GM19193 (cell line): ENCODE measurements at regions not wholly inside any gene's neighbourhood (a gene's known extent, or its start where the extent isn't known, plus 50 kb on each side); places are given as distances from the start of the nearest gene placed in this dataset.

Experiments
- POLR2A ChIP-seq: IDR thresholded peaks from 4 replicates; pipeline ENCODE4 v1.6.1; 2011; ENCODE audit not compliant: insufficient read depth, insufficient read length; ENCODE audit errors: extremely low read depth

DNA sequence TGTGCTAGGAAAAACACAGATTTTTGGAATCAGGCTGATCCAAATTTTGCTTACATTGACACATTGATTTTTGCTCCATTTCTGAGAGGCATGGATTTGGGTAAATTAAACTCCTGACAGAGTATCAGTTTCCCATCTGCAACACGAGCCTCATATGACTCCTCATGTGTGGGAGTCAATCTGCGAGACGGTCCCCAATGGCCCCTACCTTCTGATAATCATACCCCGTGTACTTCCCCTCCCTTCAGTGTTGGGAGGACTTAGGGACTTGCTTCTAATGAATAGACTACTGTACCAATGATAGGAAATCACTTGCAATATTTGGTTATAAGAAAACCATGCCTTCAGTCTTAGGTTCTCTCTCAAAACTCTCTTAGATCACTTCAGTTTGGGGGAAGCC lies 302.7 kb downstream of the ETS1 start:
- TF ChIP-seq POLR2A, result no peak

DNA sequence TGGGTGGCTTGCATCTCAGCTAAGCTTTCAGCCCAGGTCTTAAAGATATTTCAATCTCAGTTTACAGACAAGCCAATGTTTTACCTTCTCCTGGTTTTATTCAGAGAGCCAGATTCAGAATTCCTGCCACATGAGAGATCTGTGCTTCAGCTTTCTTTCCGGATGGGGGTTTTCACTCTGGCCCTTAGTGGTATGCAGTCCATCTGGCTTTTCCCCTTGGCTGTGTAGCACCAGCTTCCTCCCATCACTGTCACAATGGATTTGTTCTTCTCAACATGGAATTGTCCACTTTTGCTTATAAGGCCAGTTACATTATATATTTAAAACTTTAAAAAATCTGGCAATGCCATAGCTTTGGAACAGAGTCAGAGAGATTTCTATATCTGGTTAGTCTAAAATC lies 303.9 kb downstream of the ETS1 start:
- no peak for TF ChIP-seq POLR2A

DNA sequence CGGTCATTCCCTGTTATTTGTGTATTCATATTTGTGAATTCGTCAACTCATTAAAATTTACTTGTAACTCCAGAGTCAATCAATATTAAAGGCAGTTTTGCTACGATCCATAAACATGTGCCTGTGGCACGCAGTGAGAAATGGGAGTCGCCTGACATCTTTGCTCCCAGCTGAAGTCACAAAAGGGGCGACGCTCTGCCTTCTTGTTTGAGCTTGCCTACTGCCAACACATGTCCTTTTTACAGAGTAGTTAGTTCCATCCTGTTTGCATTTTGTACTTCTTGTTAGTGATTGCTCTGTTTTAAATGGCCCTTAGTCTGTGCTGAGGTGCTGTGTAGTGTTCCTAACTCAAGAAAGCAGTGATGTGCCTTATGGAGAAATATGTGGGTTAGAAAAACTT lies 305.3 kb downstream of the ETS1 start:
- TF ChIP-seq POLR2A, result no peak

DNA sequence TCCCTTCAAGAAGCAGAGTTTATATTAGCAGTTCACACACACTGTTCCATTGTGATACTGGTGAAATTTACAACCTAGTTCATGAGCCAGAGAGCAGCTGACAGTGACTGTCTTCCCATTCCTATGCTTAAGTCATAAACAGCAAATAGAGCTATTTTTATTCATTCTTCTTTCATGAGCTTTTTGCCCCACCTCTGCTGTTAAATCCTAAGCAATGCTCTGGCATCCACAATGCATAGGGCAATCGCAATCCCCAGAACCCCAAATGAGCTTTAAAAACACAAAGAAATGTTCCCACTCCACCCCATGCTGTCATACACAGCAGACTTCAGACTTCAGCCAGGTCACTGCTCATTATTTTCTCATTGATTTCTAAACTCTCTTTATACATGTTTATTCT lies 307.5 kb downstream of the ETS1 start:
- no peak for TF ChIP-seq POLR2A

DNA sequence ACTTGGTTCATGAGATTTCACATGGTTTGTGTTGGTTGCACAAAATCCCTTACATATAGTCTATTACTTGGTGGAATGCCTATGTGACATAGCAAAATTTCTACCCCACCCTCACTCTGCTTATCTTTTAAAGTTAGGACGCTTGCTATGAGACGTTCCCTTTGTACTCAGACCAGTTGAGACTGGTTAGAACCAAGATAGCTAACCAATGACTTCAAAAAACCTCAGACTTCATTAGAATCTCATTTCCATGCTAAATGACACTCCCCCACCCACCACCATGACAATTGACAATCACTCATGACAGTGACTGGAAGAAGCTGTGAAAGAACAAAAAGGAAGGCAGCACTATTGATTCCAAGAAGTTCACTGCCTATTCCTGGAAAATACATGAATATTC lies 313.6 kb downstream of the ETS1 start:
- TF ChIP-seq POLR2A, result no peak

DNA sequence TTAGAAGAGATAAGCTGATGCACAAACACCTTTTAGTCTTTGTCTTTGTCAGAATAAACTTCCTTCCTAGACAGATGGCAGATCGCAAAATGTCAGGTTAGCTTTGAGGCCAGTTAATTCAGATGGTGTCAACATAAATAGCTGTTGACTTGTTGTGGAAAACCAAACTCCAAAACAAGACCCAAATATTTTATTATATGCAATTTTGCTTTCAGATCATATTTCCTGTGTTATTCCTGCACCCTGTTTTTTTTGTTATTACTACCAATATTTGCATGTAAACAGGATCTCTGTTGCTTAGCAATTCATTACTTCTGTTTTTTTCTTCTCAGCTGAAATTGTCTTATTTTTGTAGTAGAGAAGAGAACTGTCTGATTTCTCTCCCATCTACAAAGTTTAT lies 316.0 kb downstream of the ETS1 start:
- TF ChIP-seq POLR2A, result no peak

DNA sequence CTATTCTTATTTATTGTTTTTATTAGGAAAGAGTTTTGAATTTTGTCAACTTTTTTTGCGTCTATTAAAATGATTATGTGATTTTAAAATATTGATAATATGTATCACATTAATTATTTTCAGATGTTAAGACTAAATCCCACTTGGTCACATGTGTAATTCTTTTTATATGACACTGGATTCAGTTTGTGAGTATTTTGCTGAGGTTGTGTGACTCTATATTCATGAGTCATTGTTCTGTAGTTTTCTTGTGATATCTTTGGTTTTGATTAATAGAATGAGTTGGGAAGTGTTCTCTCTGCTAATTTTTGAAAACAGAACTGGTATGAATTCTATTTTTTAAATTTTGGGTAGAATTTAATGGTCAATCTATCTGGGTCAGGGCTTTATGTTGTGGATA lies 317.9 kb downstream of the ETS1 start:
- no peak for TF ChIP-seq POLR2A

DNA sequence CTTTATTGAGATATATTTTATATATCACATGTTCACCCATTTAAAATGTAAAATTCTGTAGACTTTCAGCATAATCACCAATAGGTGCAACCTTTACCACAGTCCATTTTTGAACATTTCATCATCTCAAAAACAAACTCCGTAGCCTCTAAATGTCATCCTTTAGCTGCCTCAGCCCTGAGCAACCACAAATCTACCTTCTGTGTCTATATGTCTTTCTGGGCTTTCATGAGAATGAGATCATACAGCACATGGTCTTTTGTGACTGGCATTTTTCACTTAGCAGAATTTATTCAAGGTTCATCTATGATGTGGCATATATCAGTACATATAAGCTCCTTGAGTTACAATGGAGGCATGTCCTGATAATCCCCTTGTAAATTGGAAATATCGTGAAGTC lies 320.5 kb downstream of the ETS1 start:
- no peak for TF ChIP-seq POLR2A

DNA sequence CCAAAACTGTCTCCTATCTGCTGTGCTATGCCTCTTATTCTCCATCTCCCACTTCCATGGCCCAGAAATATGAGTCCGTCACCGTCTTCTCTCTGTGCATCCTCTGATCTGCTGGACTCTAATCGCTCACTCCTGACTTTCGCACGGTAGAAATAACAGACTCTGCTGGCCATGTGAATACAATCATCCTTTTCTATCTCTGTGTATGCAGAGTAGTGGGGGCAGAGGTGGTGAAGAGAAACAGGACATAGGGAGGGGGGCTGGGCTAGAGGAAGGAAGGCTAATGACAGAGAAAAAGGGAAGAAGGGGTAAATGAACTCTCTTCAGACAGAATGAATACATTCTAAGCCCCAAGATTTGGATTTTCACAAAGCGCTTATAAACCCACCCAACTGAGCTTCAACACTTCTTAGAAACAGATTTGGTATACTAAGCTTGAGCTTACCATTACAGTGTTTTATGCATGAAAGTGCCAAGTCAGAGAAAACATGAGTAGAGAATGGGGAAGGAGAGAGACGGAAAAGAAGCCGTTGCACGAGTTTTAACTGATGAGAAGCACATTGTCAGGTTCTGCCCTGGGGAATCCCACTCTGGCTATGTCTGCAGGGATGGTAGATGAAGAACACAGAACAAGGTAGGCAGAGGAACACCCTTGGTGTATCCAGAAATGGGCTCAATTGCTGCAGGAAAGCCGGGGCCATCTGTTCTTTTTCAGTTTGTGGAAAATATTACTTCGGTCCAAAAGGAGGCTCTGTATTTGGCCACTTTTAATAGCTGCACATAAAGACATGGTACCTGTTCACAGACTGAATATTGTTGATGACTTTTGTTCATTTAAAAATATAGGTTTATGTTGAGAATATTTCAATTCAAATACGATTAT lies 324.7 kb downstream of the ETS1 start:
- TF ChIP-seq POLR2A, result no peak

DNA sequence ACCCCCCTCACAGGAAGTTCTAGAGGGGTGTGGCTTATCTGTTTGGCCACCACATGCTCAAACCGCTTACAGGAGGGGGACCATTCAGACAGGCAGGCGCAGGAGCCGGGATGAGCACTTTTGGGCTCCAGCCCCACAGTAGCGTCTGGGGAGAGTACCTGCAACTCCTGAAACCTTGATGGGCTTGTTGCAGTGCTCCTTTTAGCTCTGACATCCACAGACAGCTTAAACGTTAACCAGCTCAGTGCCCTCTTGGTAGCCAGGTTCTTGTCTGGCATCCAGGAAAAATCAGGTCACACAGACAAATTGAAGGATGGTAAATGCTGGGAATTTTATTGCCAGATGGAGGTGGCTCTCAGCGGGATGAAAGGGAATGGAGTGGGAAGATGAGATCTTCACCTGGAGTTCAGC lies 326.3 kb downstream of the ETS1 start:
- no peak for TF ChIP-seq POLR2A

DNA sequence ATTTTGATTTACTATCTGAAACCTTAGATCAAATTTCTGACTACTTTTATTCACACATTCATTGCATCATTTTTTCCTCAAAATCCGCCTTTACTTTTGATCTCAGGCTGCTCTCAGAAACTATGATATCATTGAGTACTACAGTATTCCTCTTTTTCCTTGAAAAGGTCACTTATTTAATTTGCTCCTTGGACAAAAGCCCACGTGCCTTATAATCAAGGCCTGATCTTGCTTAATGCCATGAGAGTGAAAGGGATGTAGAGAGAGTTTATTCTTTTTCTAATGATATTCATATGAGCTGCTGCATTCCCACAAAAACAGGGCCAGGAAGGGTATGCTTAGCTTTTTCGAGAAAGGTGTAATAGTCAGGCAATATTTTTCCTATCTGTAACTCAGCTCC lies 327.0 kb downstream of the ETS1 start:
- no peak for TF ChIP-seq POLR2A

DNA sequence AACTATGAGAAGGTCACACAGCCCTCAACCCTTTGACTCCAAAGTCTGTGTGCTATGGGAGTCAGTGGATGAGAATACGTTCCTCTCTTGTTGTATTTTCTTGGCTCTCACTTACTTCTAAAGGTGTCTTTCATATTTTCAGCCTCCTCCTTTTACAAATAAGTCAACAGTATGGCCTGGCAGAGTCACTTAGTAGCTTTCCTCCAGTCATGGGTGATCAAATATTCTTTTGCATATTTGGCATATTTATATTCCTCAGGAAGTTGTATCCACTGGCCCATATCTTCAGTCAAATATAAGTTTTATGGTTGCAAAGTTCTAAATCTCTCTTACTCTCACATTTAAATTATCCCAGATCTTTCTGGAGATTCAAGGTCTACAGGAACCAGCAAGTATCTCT lies 327.5 kb downstream of the ETS1 start:
- TF ChIP-seq POLR2A, result no peak

DNA sequence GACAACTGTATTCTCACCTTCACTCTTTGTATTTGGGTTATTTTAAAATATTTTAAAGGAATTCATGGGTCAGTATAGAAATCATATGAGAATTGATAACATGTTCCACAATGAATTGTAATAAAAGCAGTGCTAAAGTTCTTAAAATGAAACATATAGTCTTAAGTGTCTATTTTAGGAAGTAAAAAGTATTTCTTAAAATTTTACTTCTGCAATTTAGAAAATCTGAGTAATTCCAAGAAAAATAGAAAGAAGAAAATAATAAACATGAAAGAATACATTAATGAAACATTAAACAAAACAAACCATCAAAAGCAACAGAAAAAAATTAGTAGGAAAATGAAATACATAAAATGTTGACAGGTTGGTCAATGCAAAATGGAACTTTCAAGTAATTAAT lies 332.4 kb downstream of the ETS1 start:
- TF ChIP-seq POLR2A, result no peak

DNA sequence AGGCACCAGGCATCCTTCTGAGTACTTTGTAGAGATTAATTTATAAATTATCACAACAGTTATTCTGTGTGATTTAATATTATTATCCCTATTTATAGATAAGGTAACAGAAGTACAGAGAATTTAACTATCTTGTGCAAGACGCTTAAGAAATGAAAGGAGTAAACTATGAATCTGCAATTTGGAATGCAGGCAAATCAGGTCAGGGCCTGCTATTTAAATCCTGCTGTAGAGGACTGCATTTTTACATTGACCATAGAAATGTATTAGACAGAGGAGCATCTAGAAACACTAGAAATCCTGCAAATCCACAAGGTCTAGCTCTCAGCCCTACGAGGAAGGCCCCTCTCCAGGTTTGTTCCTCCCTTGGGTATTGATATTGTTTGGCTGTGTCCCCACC lies 336.2 kb downstream of the ETS1 start:
- TF ChIP-seq POLR2A, result no peak

DNA sequence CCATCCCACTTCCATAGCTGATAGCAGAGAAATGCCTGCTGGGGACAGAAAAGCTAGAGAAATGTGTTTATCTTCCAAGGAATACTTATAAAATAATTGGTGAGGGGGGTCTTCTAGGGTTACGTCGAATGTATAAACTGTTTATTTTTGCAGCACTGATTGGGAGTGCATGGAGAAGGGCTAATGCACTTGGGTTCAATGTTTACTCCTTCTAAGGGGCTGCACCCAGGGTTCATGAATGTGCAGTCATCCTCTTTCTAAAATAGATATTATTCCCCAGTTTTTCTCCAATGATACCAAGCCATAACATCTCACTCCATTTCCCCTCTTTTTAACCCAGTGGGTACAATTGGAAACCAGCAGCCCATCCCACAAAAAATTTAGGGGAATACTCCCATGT lies 336.9 kb downstream of the ETS1 start:
- no peak for TF ChIP-seq POLR2A

DNA sequence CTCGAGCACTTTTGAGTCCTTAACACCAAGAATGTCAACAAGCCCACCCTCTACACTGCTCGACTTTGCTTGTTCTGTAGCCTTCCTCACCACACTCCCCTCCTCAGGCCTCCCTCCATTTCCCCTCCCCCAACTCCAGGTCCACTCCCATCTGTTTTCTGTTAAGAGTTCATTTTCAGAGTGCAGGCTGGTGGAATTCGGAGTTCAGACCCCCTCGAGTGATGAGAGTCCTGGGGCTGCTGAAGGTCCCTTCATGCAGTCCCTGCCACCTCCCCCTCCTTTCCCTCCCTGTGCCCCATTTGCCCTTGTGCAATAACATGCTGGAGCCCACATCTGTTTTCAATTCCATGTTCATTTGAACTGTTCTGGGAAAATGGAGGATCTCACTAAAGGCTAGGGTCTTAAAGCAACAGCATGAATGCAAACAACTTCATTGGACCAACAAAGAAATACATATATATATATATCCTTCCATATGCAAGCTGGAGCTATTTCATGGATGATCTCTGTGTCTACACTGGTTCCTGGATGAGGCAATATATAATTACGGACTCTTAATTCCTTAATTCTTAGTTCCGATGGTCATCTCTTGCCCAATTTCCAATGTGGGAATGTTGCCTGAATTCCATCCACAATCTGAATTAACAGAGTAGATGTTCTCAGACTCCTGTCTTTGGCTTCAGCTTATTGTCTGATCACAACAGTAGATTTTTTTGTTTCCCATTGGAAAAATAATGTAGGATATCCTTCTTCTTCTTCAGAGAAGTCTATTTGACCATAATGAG lies 340.4 kb downstream of the ETS1 start:
- TF ChIP-seq POLR2A, result no peak
